ENCODE measurements at regions not wholly inside any gene's neighbourhood (a gene's known extent, or its start where the extent isn't known, plus 50 kb on each side); places are given as distances from the start of the nearest gene placed in this dataset.

GRCh38 chr18:5618047-5618688 is 74.4 kb upstream of the EPB41L3 start:
- TF ChIP-seq EP300 (IDR thresholded peaks at IDR 0.05), result no peak
- TF ChIP-seq POLR2AphosphoS5 (IDR thresholded peaks at IDR 0.05), result no peak
- TF ChIP-seq, protein P1, sequence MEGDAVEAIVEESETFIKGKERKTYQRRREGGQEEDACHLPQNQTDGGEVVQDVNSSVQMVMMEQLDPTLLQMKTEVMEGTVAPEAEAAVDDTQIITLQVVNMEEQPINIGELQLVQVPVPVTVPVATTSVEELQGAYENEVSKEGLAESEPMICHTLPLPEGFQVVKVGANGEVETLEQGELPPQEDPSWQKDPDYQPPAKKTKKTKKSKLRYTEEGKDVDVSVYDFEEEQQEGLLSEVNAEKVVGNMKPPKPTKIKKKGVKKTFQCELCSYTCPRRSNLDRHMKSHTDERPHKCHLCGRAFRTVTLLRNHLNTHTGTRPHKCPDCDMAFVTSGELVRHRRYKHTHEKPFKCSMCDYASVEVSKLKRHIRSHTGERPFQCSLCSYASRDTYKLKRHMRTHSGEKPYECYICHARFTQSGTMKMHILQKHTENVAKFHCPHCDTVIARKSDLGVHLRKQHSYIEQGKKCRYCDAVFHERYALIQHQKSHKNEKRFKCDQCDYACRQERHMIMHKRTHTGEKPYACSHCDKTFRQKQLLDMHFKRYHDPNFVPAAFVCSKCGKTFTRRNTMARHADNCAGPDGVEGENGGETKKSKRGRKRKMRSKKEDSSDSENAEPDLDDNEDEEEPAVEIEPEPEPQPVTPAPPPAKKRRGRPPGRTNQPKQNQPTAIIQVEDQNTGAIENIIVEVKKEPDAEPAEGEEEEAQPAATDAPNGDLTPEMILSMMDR (IDR thresholded peaks at IDR 0.05), result no peak
- TF ChIP-seq POLR2A (IDR thresholded peaks at IDR 0.05), result no peak

All from upper lobe of left lung (tissue), 4 donors.